Renal pelvis (tissue), 1 donor: ENCODE measurements at regions not wholly inside any gene's neighbourhood (a gene's known extent, or its start where the extent isn't known, plus 50 kb on each side); places are given as distances from the start of the nearest gene placed in this dataset.
"Not testable (repeated sequence)": the region's sequence is repeated elsewhere in the genome, so short reads cannot be mapped to it uniquely, and the experiment has no call there.

Experiments used
- DNase-seq: peaks from one replicate; pipeline ENCODE4 v3.0.0-alpha.2; 2013

GRCh38 chr14:105636935-105637334 lies 110.6 kb downstream of the TMEM121 start:
- DNase-seq: no peak

- not testable (repeated sequence) for DNase-seq
These were observed 111.0 kb downstream of the TMEM121 start for GRCh38 chr14:105637345-105637744.

GRCh38 chr14:105639969-105640931 lies 113.9 kb downstream of the TMEM121 start:
- not testable (repeated sequence) for DNase-seq

GRCh38 chr14:105641075-105641937 lies 114.9 kb downstream of the TMEM121 start:
- no peak for DNase-seq

DNA sequence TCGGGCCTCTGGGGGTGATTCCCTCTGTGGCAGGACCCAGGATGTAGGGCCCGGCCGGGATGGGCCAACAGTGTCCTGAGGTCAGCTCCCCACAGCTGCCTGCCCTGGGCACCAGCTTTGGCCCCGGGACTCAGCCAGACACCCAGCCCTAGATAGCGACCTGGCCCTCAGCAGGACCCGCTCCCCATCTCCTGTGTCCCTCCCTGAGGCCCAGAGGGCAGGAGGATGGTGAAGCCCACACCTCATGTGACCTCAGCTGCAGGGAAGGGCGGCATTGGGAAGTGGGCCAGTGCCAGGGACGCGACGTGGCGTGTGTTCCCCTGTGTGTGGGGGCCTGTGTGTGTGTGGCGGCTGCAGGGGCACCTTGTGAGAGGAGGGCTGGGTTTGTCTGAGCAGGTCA lies 115.6 kb downstream of the TMEM121 start:
- DNase-seq: not testable (repeated sequence)

DNA sequence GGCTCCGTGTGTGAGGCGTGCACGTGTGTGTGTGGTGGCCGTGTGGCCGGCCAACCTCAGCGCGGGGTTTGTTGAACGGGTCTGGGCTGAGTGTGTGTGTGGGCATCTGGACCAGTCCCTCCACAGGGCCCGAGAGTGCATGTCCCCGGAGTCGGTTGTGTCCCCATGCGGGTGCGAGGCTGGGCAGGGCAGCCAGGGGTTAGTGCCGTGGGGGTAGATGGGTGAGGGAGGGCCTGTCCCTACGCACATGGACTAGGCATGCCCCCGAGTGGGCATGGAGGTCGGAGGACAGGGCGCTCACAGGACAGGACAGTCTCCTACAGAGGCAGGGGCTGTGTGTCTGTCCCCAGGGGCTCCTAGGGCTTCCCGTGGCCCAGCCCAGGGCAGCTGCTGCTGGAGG lies 116.1 kb downstream of the TMEM121 start:
- not testable (repeated sequence) for DNase-seq

- not testable (repeated sequence) for DNase-seq
These were observed 117.1 kb downstream of the TMEM121 start for GRCh38 chr14:105643406-105644052.

GRCh38 chr14:105644053-105644435 lies 117.7 kb downstream of the TMEM121 start:
- not testable (repeated sequence) for DNase-seq

GRCh38 chr14:105644457-105644856 lies 118.1 kb downstream of the TMEM121 start:
- not testable (repeated sequence) for DNase-seq

GRCh38 chr14:105644891-105645290 lies 118.5 kb downstream of the TMEM121 start:
- not testable (repeated sequence) for DNase-seq

- DNase-seq: not testable (repeated sequence)
These were observed 119.0 kb downstream of the TMEM121 start for GRCh38 chr14:105645389-105645788.

GRCh38 chr14:105646175-105646574 lies 119.8 kb downstream of the TMEM121 start:
- no peak for DNase-seq

- DNase-seq: not testable (repeated sequence)
These were observed 120.4 kb downstream of the TMEM121 start for GRCh38 chr14:105646711-105647281.

GRCh38 chr14:105647426-105647783 lies 121.0 kb downstream of the TMEM121 start:
- not testable (repeated sequence) for DNase-seq

DNA sequence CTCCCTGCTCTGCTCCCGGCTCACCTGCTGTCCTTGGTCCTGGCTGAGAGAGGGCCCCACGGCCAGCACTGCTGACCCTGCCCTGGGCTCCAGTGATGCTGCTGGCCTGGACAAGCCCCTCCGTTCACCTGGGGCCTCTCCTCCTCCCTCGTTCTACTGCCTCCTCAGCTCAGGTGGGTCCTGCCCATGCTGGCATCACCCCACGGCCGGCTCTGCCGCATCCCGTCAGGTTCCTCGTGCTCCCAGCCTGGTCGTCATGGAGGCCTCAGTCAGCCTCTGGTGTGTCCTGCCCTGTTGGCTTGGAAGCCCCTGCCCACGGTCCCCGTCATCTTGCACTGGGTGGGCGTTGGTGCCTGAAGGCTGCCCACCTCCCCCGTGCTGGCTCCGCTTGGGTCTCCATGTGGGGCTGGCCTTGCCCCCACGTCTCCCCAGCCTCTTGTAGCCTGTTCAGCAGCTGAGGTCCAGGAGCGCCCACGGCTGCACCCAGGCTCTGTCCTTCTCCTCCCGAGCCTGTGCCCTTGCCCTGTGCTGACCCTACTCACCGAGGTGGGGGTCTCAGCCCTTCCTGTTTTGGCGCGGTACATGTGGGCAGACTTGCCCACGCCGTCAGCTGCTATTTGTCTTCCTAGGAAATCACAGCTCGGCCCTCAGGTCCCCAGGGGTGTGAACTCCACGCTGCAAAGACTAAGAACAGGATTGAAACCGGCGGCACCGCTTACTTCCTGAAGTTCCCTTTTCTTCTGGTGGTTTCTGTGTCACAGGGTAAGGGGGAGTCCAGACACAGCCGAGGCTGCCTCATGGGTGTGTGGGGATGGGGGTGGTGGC lies 121.6 kb downstream of the TMEM121 start:
- DNase-seq: no peak

DNA sequence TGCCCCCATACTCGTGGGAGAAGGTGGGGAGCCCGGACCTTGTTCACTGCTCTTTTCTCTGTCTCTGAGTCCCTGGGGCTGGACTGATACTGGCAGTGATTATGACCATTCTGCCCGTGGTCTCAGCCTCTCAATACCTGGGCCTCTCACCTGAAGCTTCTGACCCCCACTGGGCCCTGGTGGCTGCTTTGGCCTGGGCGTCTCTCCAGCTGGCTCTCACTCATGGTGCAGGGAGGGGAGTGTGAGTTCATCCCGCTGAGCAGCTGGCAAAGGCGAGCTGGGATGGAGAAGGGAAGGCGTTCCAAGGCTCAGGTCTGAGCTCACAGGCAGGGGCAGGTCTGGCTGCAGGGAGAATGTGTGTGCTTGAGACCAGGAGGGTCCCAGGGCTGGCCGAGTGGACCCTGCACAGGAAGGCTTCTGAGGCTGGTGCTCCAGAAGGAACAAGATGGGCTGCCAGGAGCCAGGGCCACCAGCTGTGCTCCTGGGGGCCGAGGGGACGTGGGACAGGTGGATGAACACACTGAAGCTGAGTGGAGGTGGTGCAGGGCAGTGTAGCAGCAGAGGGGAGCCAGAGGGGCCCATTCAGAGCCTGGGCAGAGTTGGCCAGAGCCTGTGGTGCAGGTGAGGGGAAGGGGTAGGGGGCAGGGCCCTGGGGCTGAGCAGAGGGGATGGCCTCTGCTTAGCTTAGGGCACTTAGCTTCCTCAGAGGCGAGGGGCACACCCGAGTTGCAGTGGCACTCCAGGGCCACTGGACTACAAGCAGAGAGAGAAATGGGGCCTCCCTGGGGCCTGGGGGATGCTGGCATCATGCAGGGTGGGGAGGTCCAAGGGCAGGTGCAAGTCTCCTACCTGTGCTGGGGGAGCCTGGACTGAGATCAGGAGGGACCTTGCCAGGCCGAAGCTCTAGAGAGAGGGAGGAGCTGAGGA lies 122.5 kb downstream of the TMEM121 start:
- DNase-seq: not testable (repeated sequence)

DNA sequence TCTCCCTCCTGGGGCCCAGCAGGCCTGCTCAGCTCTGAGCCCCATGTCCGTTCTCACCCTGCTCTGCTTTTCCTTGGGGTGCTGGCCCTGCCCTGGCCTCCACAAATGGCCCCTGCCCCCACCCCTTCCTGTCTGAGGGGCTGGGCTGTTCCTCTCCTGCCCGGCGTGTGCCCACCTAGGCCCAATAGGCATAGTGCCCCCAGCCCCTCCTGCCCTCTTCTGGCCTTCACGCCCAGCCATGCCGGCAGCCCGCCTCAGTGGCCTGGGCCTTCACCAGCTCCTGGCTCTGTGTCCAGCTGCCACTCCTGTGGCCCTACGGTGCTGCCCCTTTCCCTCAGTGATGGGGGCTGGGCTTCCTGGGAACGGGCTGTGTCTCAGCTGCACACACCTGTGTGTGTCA lies 125.9 kb downstream of the TMEM121 start:
- DNase-seq: not testable (repeated sequence)

GRCh38 chr14:105653921-105654320 lies 127.5 kb downstream of the TMEM121 start:
- not testable (repeated sequence) for DNase-seq

DNA sequence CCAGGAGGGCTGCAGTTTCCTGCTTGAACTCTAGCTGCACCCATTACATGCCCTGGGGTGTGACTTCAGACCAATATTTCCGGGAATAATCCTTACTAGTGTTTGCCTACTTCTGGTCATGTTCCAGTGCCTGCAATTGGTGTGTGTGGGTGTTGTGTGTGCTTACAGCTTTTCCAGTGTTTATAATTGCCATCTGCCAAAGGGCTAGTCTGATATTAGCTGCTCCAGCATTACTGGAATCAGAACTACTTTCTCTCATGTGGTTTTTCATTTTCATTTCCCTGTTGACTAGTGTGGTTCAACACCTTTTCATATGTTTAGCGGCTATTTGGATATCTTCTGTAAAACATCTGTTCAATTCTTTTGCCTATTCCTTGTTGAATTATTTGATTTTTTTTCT lies 132.9 kb downstream of the TMEM121 start:
- DNase-seq: not testable (repeated sequence)
